ENCODE measurements at regions not wholly inside any gene's neighbourhood (a gene's known extent, or its start where the extent isn't known, plus 50 kb on each side); places are given as distances from the start of the nearest gene placed in this dataset.

GRCh38 chr14:36441283-36441682 lies 78.7 kb downstream of the NKX2-1 start:
- no peak for TF ChIP-seq POLR2AphosphoS5 (IDR thresholded peaks at IDR 0.05; ENCODE audit: low read depth, low read length)
- no peak for TF ChIP-seq TAF1 (IDR thresholded peaks at IDR 0.05; ENCODE audit: low read depth, low read length)
- TF ChIP-seq SPI1 (IDR thresholded peaks at IDR 0.05; ENCODE audit: low read depth, low read length), result no peak
- TF ChIP-seq POLR2A (IDR thresholded peaks at IDR 0.05; ENCODE audit: low read depth, low read length), result no peak
- TF ChIP-seq PAX5 (IDR thresholded peaks at IDR 0.05; ENCODE audit: insufficient read depth, low read length, severe bottlenecking), result no peak
- TF ChIP-seq POU2F2 (IDR thresholded peaks at IDR 0.05; ENCODE audit: low read depth, low read length), result no peak

Measured in GM12891 (cell line).